Smooth muscle cell (in vitro differentiated cells): ENCODE measurements at regions not wholly inside any gene's neighbourhood (a gene's known extent, or its start where the extent isn't known, plus 50 kb on each side); places are given as distances from the start of the nearest gene placed in this dataset.

Source experiments
- DNase-seq: peaks from one replicate; lab custom pipeline; 2025; ENCODE audit not compliant: unreplicated experiment; lab: John Stamatoyannopoulos, UW
- H2AFZ ChIP-seq: fragments of 200-600 bp; sonication (generic); 2 replicates; pipeline ENCODE4 v1.6.0; 2016; ENCODE audit warnings: antibody characterized with exemption, low read depth, mild to moderate bottlenecking
- H3F3A ChIP-seq: fragments of 200-600 bp; sonication (generic); 2 replicates; pipeline ENCODE4 v1.6.0; 2017; ENCODE audit warnings: antibody characterized with exemption, low read depth
- H3K27ac ChIP-seq: fragments of 200-600 bp; sonication (generic); 2 replicates; pipeline ENCODE4 v1.5.1; 2016; ENCODE audit warnings: low read depth, mild to moderate bottlenecking
- H3K27me3 ChIP-seq: fragments of 200-600 bp; sonication (generic); 2 replicates; pipeline ENCODE4 v1.6.1; 2016; ENCODE audit warnings: low read depth, mild to moderate bottlenecking
- H3K36me3 ChIP-seq: fragments of 200-600 bp; sonication (generic); 2 replicates; pipeline ENCODE4 v1.5.1; 2016; ENCODE audit warnings: low read depth
- H3K4me1 ChIP-seq: fragments of 200-600 bp; sonication (generic); 2 replicates; pipeline ENCODE4 v1.5.1; 2016; ENCODE audit warnings: low read depth
- H3K4me2 ChIP-seq: fragments of 200-600 bp; sonication (generic); 2 replicates; pipeline ENCODE4 v1.6.0; 2016; ENCODE audit warnings: mild to moderate bottlenecking
- H3K4me3 ChIP-seq: fragments of 200-600 bp; sonication (generic); 2 replicates; pipeline ENCODE4 v1.5.1; 2016; ENCODE audit warnings: mild to moderate bottlenecking
- H3K79me2 ChIP-seq: fragments of 200-600 bp; sonication (generic); 2 replicates; pipeline ENCODE4 v1.6.0; 2016; ENCODE audit warnings: low read depth, mild to moderate bottlenecking
- H3K9ac ChIP-seq: fragments of 200-600 bp; sonication (generic); 2 replicates; pipeline ENCODE4 v1.6.0; 2016; ENCODE audit warnings: low read depth
- H3K9me3 ChIP-seq: fragments of 200-600 bp; sonication (generic); replicated peaks from 2 replicates; pipeline ENCODE4 v1.5.1; 2016; ENCODE audit warnings: low read depth
- H4K20me1 ChIP-seq: fragments of 200-600 bp; sonication (generic); 2 replicates; pipeline ENCODE4 v1.6.0; 2016; ENCODE audit warnings: low read depth
- WGBS: methylation state at CpG from one replicate; pipeline ENCODE4 v1.1.7; 2016; ENCODE audit warnings: low lambda C conversion rate; 5-methylcytosine and 5-hydroxymethylcytosine counted together
- TF ChIP-seq, protein P1 (sequence below): fragments of 200-600 bp; sonication (generic); IDR thresholded peaks from 2 replicates; pipeline ENCODE4 v1.5.1; 2017; ENCODE audit warnings: borderline replicate concordance, mild to moderate bottlenecking, antibody characterized with exemption; ENCODE audit not compliant: insufficient read depth, poor library complexity, severe bottlenecking

- Histone ChIP-seq H3K4me2 (no peak overlapping the region), H4K20me1 (no peaks in the 10 kb centered on the region), H3K4me1 (peaks cover 13% of the 10 kb centered on the region), H3K4me3 (no peak overlapping the region), H3K9ac (no peak overlapping the region), H3F3A (no peaks in the 10 kb centered on the region), H3K36me3 (no peaks in the 10 kb centered on the region), H3K79me2 (no peaks in the 10 kb centered on the region), H3K9me3 (no peaks in the 10 kb centered on the region), H2AFZ (no peak overlapping the region), H3K27me3 (no peaks in the 10 kb centered on the region), H3K27ac (no peak overlapping the region)
- no peak for DNase-seq
- TF ChIP-seq, protein P1, sequence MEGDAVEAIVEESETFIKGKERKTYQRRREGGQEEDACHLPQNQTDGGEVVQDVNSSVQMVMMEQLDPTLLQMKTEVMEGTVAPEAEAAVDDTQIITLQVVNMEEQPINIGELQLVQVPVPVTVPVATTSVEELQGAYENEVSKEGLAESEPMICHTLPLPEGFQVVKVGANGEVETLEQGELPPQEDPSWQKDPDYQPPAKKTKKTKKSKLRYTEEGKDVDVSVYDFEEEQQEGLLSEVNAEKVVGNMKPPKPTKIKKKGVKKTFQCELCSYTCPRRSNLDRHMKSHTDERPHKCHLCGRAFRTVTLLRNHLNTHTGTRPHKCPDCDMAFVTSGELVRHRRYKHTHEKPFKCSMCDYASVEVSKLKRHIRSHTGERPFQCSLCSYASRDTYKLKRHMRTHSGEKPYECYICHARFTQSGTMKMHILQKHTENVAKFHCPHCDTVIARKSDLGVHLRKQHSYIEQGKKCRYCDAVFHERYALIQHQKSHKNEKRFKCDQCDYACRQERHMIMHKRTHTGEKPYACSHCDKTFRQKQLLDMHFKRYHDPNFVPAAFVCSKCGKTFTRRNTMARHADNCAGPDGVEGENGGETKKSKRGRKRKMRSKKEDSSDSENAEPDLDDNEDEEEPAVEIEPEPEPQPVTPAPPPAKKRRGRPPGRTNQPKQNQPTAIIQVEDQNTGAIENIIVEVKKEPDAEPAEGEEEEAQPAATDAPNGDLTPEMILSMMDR, result no peak
- 84% methylated on average over 12 of the region's 13 CpGs for WGBS
These were observed 170.2 kb upstream of the ZMIZ1 start for GRCh38 chr10:78898341-78899097.

DNA sequence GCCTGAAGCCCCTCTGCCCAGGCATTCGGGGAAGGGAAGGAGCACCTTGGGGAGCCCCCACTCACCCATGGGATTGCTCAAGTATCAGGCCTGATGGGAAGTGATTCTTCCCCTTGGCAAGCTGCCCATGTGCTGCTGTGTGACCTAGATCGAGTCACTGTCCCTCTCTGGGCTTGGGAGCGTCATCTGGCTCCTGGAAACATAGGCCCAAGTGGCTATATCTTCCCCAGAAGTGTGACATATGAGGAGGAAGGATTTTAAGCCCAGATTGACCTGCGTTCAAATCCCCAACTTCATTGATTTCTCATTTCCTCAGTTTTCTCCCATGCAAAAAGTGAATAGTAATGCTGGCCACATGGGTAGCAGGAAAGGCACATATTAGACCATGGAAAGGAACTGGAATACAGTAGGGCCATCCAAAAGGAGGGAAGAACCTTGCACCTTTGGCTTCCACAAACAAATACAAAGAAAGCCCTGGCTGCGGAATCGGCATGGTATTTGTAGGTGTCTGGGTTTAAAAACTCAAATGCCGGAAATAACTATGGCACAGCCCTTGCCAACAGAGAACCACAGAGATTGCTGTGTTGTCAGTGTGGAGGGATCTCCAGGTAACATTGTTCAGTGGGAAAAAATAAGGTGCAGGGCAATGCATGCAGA is 169.5 kb upstream of the ZMIZ1 start:
- DNase-seq, result no peak
- H2AFZ ChIP-seq, result no peak overlapping the region
- 93% methylated on average over 7 of the region's 7 CpGs for WGBS
- H4K20me1 ChIP-seq, result no peaks in the 10 kb centered on the region
- TF ChIP-seq, protein P1, result no peak
- no peaks in the 10 kb centered on the region for H3K9me3 ChIP-seq
- peaks cover 13% of the 10 kb centered on the region for H3K4me1 ChIP-seq
- no peaks in the 10 kb centered on the region for H3K36me3 ChIP-seq
- no peaks in the 10 kb centered on the region for H3K27me3 ChIP-seq
- no peak overlapping the region for H3K27ac ChIP-seq
- H3K79me2 ChIP-seq, result no peaks in the 10 kb centered on the region
- no peak overlapping the region for H3K4me2 ChIP-seq
- no peaks in the 10 kb centered on the region for H3F3A ChIP-seq
- H3K9ac ChIP-seq, result no peak overlapping the region
- no peak overlapping the region for H3K4me3 ChIP-seq

GRCh38 chr10:78899996-78900714 is 168.6 kb upstream of the ZMIZ1 start:
- no peaks in the 10 kb centered on the region for H3K79me2 ChIP-seq
- H3K9ac ChIP-seq, result no peak overlapping the region
- H3K27ac ChIP-seq, result no peak overlapping the region
- peaks cover 11% of the 10 kb centered on the region for H3K4me1 ChIP-seq
- TF ChIP-seq, protein P1, result no peak
- no peak for DNase-seq
- no peak overlapping the region for H3K4me2 ChIP-seq
- no peaks in the 10 kb centered on the region for H4K20me1 ChIP-seq
- H3K27me3 ChIP-seq, result no peaks in the 10 kb centered on the region
- no peak overlapping the region for H3K4me3 ChIP-seq
- no peaks in the 10 kb centered on the region for H3F3A ChIP-seq
- no peak overlapping the region for H2AFZ ChIP-seq
- 77% methylated on average over 11 of the region's 11 CpGs for WGBS
- no peaks in the 10 kb centered on the region for H3K9me3 ChIP-seq
- H3K36me3 ChIP-seq, result no peaks in the 10 kb centered on the region
